Keratinocyte (primary cell): ENCODE measurements at regions not wholly inside any gene's neighbourhood (a gene's known extent, or its start where the extent isn't known, plus 50 kb on each side); places are given as distances from the start of the nearest gene placed in this dataset.

Experiments
- CTCF ChIP-seq, 3 experiments: IDR thresholded peaks in 1 of 3; conservative IDR thresholded peaks in 1 of 3; optimal IDR thresholded peaks in 1 of 3; 2 replicates in 2 of 3; 3 replicates in 1 of 3; pipeline versions ENCODE3 to v1.5.1; 2011; ENCODE audit warnings: low read length in 3 of 3, mild to moderate bottlenecking in 3 of 3, moderate library complexity in 2 of 3, control low read depth in 1 of 3, inconsistent platforms in 1 of 3; ENCODE audit not compliant: insufficient read depth in 2 of 3; ENCODE audit errors: extremely low read depth in 1 of 3
- EZH2 ChIP-seq: IDR thresholded peaks from one replicate; pipeline ENCODE4 v1.6.1; 2012; ENCODE audit warnings: inconsistent platforms, mild to moderate bottlenecking, low read length, moderate library complexity

- TF ChIP-seq EZH2 (no peak), CTCF (optimal IDR thresholded peaks at IDR 0.05 in 1 of 3, IDR thresholded peaks at IDR 0.05 in 1 of 3, conservative IDR thresholded peaks at IDR 0.05 in 1 of 3; ENCODE audit: extremely low read depth in 1 of 3, insufficient read depth in 2 of 3, low read length in 3 of 3) (no peak)
These were observed 154.9 kb upstream of the NCKAP5 start for GRCh38 chr2:133723133-133723532.
